GM18499 (cell line): ENCODE measurements at regions not wholly inside any gene's neighbourhood (a gene's known extent, or its start where the extent isn't known, plus 50 kb on each side); places are given as distances from the start of the nearest gene placed in this dataset.
"Not testable (repeated sequence)": the region's sequence is repeated elsewhere in the genome, so short reads cannot be mapped to it uniquely, and the experiment has no call there.

Source experiments
- ATAC-seq: cut with Tn5 transposase; IDR thresholded peaks from one replicate; pipeline ENCODE4 v1.9.1; 2021; ENCODE audit warnings: moderate number of reproducible peaks; ENCODE audit not compliant: insufficient read depth, unreplicated experiment

DNA sequence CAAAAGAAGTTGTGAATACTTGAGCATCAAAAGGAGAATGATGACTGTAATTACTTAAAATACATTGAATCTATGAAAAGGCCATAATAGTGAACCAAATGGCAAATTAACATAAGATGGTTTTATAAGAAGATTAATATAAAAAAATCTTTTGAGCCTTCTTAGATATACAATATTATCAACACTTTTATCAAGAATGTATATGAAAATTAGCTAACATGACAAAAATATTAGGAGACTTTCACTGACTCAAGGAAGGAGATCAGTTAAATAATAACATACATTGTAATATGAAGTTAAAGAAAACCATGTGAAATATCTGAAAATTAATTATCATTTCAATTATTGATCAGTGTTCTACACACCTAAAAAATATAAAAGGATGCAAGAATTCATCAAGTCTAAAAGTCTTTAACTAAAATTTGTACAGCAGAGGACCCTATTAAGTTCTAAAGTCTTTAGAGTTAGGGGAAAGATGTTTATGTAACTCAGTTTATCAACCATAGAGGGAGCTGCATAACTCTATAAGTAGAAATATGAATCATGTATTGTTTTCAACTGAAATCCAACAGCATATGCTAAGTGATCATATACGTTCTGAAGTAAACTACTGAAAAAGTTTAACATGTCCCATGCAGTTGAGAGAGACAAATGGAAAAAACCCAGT is 756.1 kb upstream of the MIR17HG start:
- ATAC-seq: no peak

DNA sequence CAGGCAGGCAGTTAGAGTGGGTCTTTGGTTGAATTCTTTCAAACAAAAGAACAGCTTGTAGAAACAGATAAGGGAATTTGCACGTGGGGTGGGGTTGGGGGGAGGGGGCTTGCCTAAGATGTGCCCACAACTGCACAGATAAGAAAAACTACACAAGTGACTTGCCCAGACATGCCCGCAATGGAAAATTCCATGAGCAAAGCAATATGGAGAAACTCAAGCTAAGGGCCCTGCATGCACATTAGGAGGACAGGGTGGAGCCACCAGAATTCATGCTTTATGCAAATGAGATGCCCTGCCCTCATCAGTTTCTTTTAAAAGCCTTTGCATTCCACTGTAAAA is 755.6 kb upstream of the MIR17HG start:
- no peak for ATAC-seq

DNA sequence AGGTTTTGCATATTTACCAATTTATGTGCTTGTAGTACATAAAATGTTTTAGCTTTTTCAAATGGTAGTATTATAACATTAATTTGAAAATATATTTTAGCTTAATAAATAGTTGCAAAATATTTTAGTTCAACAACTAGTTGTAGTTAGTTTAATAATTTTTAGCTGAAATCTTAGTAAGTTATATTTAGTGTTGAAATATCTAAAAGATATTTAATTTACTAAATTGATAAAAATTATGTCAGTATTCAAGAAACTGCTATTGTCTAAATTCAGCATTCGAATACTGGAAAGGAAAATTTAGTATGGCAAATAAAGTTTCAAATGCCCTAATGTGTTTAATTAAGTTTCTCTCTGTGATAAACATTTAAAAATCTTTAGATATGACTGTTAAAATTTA is 754.5 kb upstream of the MIR17HG start:
- no peak for ATAC-seq

DNA sequence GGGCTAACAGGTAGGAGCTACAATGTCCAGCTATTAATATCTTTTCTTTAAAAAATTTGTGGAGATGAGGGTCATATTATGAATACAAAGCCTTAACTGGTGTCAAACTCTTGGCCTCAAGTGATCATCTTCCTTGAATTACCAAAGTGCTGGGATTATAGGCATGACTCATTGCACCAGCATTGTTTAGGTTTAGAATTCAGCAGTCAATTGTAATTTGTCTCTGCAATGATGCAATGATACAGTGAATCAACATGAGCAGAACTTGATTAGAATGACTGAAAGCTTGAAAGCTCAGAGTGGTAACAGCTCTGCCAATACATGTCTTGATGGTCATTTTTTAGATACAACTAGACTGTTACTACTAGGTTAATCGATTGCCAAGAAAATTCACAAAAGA is 752.8 kb upstream of the MIR17HG start:
- ATAC-seq: no peak

DNA sequence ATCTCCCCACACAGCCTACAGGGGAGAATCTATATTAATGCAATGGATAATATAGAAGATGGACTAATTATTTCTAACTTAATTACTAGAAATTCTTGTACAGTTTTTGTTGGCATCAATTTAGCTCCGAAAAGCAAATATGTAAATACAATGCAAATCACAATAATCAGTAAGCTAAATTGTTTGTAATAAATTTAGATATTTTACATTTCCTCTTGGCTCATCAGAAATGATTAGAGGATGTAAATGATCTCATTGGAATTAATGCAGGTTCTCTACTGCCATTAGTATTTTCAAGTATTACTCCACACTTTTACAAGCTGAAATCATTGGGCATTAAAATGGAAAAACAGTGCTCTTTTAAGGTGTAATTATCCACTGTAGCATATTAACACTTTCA is 741.8 kb upstream of the MIR17HG start:
- no peak for ATAC-seq

DNA sequence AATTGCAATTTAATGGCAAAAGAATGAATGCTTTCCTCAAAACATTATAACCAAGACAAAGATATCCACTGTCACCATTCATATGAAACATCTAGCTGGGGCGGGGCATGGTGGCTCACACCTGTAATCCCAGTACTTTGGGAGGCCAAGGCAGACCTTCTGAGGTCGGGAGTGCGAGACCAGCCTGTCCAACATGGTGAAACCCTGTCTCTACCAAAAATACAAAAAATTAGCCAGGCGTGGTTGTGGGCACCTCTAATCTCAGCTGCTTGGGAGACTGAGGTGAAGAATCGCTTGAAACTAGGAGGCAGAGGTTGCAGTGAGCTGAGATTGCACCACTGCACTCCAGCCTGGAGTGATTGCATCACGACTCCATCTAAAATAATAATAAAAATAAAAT is 740.6 kb upstream of the MIR17HG start:
- not testable (repeated sequence) for ATAC-seq

DNA sequence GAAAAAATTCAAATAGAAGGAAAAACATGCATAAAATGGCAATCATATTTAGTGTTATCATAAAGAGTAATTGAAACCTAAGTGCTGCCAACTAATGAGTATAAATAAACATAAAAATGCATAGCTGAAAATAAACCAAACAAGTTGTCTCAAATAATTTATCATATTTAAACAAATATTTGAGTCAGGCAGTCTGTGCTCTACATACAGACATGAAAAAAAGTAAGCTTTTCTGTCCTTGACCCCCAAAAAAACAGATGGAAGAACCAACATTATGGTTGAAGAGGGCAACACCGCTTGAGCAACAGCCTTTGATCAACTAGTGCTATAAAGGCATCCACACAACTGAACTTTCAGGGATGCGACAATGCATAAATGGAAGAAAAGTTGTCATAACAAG is 735.1 kb upstream of the MIR17HG start:
- no peak for ATAC-seq

DNA sequence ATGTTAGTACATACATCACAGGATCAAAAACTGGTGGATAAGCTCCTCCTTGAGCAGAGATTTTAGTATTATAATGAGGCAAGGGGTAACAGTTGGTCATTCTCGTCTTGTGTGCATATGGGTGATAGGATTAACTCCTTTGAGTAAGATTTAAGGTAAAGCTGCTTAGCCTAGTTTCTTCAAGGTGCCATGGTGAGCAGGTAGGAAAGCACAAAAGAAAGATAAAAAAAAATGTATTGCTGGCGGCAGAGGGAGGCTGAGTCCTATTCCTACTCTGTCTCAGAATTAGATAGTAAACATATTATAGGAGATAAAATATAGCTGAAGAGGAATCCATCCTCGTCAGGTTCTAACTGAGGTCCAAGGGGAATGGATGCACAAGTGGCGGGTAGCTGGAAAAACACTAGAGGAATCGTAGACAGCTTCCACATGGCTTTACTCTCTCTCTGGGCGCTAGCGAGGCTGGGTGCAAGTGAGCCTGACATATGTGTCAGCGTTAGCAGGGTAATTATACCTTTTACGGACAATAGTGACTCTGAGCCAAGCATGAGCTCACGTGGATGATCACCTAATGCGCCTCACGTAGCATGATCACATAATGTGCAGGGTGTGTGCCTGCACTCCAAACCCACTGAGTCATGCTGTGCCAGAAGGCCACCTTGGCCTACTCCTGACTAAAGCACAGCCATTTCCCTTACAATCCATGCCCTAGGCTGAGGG is 734.3 kb upstream of the MIR17HG start:
- ATAC-seq: no peak

DNA sequence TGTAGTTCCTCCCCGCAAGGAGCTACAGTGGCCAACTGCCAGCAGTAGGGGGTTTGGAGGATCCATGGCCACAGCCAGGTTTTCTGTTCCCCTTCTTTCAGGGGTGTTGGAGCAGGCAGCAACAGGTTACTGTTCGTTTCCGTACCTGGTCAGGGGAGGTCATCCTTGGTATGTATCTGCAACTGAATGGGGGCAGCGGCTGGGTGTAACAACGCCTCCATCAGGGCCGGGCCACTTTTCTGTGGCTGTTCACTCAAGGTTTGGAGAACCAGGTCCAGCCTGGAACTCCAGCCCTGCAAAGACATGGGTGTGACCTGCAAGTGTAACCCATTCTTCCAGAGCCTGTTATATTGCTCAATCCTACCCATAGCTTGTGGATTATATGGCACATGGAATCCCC is 732.3 kb upstream of the MIR17HG start:
- no peak for ATAC-seq

DNA sequence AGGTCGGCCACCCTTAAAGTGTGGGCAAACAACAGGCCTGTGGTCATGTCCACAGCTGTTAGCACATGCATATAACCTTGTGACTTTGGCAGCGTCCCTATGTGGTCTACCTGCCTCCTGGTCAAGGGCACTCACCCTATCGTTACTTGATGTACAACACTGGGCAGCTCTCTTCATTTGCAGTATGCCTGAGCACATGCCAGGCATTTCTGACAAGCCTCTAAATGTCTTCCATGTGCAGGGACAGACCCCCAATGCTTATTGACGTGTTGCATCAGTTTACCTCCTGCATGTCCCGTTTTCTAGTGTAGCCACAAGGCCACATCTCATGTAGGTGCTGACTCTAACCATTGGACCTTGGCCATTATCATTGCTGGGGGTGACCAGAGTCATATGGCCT is 731.7 kb upstream of the MIR17HG start:
- no peak for ATAC-seq

DNA sequence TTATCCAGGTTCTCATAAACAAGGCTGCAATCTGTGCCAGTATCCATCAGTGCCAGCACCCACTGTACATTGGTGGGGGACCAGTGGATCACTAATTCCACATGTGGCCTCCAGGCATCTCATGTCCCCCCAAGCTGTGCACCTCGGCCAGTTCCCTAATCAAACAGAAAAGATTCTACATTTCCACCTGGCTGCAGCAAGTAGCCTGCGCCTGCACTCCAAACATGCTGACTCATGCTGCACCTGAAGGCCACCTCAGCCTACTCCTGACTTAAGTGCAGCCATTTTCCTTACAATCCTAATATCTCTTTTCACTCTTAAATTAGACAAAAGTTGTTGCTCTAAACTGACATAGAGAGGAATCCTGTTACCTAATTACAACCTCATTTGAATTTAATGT is 729.4 kb upstream of the MIR17HG start:
- no peak for ATAC-seq

DNA sequence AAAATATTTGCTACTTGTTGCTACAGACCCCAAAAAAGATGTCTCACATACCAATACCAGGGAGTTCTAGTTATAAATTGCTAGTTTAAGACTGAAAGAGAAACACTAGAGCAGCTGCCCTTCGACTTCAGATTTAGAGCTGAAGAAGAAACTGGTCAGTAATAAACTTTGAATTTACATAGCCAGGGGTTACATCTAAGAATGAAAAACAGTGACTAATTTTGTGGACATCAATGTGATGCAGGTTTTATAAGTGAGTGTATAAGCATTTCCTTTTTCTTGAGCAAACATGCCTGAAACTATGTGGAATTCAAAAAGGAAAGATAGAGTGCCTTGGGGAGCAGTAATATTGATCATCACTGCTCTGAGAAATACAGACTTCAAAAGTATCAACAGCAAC is 724.9 kb upstream of the MIR17HG start:
- ATAC-seq: no peak

DNA sequence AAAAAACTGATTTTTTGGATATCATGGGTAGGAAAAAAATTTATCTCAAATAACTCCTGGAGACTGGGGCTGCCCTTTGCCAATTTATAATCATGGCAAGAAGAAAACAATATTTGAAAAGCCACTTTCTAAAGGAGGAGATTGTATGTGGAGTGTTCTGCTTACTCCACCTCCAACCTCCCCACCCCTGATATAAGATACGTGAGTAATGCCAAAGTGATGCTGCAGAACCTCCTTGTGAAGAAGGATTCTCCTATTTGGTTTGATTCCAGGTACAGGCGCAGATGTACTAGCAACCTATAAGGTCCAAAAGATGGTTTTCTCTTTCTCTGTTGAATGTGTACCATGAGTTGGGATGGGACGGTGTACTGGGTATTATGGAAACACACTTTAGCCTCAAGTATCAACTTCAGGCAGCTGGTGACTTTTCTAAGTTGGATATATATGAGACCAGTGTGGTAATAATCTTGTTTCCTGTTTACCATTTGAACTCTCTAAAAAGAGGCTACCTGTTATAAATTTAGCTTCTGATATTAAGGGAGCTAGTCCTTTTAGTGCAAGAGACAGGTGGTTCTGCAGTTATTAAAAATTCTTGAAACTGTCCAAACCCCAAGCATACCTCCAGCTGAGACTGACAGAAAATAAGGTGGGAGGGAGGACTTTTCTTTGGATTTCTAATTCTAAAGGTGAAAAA is 724.0 kb upstream of the MIR17HG start:
- ATAC-seq: no peak

DNA sequence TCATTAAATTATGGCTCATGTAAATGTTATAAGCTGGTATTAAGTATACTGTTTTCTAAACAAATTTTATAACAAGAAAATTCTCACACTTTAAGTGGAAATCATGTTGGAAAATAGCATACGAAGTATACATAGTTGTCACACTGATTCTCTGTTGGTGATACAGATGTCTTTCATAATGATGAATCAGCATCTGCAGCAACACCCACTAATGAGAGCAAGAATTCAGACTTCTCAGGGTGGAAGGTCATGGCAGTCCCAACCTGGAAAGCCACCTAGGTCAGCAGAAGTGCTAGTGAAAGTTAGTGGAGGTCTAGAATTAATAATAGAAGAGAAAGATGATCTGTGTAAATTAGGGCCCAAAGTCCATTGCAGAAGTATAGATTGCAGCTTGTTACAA is 719.7 kb upstream of the MIR17HG start:
- no peak for ATAC-seq

DNA sequence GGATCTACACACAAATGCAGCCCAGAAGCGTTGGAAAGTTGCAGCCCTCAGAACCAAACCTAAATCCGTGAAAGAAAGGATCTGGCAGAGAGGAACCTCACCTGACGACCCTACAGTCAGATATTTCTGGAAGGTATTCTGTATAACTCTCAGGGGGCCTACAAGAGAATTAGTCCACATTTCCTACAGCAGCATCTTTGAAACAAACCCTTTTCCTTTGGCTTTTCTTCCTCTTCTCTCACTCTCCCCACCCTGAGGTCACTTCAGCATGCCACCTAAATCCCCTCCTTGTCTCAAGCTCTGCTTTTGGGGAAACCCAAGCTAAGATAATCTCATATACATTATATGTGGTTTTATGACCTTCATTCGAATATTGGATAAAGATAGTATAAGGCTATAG is 719.0 kb upstream of the MIR17HG start:
- ATAC-seq: no peak

DNA sequence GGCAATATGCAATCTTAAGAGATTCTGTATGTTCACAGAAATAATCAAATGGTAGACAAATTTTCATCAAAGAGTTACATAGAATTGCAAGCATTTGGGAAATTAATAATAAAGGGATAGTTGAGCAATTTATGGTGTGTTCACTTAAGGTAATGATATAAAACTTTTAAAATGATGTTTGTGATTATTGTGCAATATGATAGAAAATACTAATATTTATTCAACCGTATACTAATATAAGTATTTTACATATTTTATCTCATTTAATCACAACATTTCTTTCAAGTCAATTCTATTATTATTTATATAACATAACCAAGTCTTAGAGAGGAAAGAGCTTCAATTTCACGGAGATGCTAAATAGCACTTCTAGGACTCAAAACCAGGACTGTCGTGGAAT is 716.8 kb upstream of the MIR17HG start:
- ATAC-seq: no peak

DNA sequence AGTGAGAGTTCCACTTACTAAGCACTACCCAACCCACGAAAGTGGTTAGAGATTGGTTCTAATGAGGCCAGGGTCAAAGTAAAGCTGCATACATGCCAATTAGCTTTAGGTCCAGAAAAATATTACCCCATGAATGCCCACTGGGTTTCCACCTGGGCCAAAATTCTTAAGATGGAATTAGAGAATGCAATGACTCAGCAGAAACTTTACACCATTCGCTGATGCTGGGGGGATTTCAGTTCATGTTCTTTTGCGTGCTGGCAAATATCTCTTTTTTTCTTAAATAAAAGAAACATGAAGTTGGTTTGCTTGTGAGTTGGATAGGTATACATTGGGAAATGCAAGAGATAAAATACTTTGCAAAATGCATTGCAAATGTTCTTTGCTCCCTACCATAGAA is 715.3 kb upstream of the MIR17HG start:
- ATAC-seq: no peak

DNA sequence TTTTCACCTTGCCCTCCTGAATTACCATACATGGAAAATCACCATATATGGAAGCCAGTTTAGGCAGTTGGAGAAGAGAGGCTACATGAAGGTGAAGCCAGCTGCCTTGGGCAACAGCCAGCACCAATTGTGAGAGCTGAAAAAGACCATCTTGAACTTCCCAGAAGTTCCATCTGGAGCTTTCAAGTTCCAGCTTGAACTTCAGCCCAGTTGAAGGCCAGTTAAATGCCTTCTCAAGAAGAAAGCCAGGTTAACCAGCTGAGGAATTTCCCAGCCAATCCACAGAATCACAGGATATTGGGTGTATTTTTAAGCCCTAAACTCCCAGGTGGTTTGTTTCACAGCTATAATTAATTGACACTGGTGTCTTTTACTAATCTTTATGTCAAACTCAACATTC is 713.6 kb upstream of the MIR17HG start:
- ATAC-seq: no peak

DNA sequence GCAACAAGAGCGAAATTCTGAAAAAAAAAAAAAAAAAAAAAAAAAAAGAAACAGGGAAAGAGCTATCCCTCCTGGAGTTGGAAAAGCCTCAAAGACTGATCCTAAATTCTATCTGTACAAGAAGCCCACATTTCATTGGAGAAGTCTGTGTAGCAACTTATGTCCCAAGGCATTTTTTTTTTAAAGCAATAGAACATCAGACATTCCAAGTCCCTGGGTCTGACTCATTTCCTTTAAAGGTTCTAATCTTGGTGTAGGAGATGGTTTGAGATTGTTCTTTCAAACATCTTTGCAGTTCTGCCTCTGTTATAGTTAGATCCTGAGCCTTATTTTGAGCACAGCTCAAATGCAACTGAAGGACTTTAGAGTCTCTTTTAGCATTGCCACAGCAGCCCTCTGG is 706.5 kb upstream of the MIR17HG start:
- no peak for ATAC-seq

DNA sequence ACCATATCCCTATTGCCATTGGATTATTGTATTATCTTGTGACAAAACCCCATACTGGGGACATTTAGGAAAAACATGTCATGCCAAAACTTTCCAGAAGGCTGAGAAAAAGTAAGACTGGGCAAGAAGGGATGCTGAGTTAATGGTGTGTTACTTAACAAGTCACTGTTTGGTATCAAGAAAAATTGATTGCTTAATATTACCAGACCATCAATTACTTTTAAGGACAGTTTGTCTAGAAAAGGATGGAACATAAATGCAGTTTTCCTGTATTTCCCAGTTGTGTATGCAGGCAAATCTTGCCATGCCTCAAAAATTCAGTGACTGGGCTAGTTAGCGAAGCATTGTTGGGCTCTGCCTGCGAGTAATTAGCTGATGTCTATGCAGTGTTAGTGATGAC is 705.6 kb upstream of the MIR17HG start:
- no peak for ATAC-seq

DNA sequence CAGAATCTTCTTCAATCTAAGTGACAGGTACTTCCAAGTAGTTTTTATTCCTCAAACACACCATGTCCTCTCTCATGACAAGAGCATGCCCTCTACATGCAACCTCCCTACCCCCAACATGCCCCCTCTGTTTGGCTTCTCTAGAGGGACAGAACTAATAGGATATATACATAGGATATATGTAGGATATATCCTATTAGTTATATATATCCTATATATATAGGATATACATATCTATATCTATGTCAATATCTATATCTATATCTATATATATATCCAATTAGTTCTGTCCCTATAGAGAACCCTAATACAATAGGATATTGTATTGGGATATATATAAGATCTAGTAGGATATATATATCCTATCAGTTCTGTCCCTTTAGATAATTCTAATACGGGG is 701.9 kb upstream of the MIR17HG start:
- no peak for ATAC-seq

DNA sequence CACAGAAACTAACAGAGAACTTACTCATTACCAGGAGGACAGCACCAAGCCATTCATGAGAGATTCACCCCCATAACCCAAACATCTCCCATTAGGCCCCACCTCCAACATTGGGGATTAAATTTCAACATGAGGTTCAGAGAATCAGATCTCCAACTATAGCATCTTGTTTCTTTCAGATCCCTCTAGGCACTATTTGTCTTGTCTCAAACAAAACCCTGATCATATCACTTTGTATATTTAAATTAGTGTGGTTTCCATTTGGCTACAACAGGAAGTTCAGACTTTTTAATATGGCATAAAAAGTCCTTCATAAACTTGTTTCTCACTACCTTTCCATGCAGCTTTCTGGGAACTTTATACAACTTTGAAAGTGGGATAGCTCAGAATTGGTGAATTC is 699.0 kb upstream of the MIR17HG start:
- no peak for ATAC-seq
